ENCODE measurements at regions not wholly inside any gene's neighbourhood (a gene's known extent, or its start where the extent isn't known, plus 50 kb on each side); places are given as distances from the start of the nearest gene placed in this dataset.

DNA sequence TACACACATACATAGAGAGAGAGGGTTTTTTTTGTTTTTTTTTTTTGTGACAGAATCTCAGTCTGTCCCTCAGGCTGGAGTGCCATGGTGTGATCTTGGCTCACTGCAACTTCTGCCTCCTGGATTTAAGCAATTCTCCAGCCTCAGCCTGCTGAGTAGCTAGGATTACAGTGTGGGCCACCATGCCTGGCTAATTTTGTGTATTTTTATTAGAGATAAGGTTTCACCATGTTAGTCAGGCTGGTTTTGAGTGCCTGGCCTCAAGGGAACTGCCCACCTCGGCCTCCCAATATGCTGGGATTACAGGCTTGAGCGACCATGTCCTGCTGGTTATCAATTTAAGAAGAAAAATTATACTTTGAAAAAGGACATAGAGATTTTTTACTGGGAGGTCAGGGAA, 710.6 kb downstream of the SLC6A15 start:
- no peak for ATAC-seq

DNA sequence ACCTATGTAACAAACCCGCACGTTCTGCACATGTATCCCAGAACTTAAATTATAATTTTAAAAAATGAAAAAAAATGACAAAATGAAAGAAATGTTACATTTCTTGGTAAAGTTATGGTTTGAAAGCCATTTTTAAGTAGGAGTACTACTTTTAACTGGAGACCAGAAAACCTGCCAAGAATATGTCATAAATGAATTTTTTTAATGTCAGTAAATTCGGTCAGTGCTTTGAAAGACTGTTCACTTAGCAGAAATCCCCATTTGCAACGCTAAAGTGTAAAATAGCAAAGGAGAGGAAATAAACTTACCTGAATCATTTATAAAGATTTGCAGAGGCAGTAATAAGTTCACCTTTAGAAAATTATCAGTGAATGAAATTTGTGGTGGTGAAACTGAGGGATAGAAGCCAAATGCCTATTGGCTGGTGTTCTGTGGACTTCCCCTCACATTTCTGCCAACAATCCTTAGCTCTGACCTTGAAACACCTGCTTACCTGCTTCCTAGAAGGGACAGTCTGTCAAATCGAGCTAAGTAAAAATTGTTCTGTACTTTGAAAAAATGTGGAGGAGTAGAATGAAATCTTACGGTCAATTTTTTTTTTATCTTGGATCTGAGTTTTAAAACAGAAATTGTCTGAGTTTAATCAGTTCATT, 714.2 kb downstream of the SLC6A15 start:
- DNase-seq (ENCODE audit: low read depth in 1 of 2, low spot score in 1 of 2) = no peak
- Histone ChIP-seq H3K27ac (no peak overlapping the region), H3K9me3 (peaks cover 11% of the 10 kb centered on the region; the same call in 2 of the 3 replicates), H3K4me3 (no peak overlapping the region), H3K4me1 (no peaks in the 10 kb centered on the region), H3K4me2 (no peak overlapping the region)
- ChIA-PET POLR2A (interaction anchor here (0.6 kb wide), 1 partner anchor 11 kb away, joined by 3 read pairs; no protein-coding TSS in a partner anchor), CTCF (interaction anchor here (0.6 kb wide), 1 partner anchor 1086 kb away, joined by 3 read pairs; no protein-coding TSS in a partner anchor)
- TF ChIP-seq TP53 (CRISPR knock-in tag; IDR thresholded peaks at IDR 0.05) (no peak), NPAS2 (CRISPR knock-in tag; IDR thresholded peaks at IDR 0.05; ENCODE audit: borderline replicate concordance) (no peak), HOXB5 (CRISPR knock-in tag; IDR thresholded peaks at IDR 0.05) (no peak), HOXA7 (CRISPR knock-in tag; IDR thresholded peaks at IDR 0.05) (no peak), RCOR1 (IDR thresholded peaks at IDR 0.05; ENCODE audit: low read depth, low read length) (no peak), PHF8 (IDR thresholded peaks at IDR 0.05; ENCODE audit: borderline replicate concordance, low read depth) (no peak), RNF2 (IDR thresholded peaks at IDR 0.05; ENCODE audit: borderline replicate concordance, low read depth) (no peak), EHF (CRISPR knock-in tag; IDR thresholded peaks at IDR 0.05) (no peak), RFX5 (IDR thresholded peaks at IDR 0.05) (no peak)
- TF ChIP-seq, protein P1, sequence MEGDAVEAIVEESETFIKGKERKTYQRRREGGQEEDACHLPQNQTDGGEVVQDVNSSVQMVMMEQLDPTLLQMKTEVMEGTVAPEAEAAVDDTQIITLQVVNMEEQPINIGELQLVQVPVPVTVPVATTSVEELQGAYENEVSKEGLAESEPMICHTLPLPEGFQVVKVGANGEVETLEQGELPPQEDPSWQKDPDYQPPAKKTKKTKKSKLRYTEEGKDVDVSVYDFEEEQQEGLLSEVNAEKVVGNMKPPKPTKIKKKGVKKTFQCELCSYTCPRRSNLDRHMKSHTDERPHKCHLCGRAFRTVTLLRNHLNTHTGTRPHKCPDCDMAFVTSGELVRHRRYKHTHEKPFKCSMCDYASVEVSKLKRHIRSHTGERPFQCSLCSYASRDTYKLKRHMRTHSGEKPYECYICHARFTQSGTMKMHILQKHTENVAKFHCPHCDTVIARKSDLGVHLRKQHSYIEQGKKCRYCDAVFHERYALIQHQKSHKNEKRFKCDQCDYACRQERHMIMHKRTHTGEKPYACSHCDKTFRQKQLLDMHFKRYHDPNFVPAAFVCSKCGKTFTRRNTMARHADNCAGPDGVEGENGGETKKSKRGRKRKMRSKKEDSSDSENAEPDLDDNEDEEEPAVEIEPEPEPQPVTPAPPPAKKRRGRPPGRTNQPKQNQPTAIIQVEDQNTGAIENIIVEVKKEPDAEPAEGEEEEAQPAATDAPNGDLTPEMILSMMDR (IDR thresholded peaks at IDR 0.05) = no peak
- TF ChIP-seq, protein P2, sequence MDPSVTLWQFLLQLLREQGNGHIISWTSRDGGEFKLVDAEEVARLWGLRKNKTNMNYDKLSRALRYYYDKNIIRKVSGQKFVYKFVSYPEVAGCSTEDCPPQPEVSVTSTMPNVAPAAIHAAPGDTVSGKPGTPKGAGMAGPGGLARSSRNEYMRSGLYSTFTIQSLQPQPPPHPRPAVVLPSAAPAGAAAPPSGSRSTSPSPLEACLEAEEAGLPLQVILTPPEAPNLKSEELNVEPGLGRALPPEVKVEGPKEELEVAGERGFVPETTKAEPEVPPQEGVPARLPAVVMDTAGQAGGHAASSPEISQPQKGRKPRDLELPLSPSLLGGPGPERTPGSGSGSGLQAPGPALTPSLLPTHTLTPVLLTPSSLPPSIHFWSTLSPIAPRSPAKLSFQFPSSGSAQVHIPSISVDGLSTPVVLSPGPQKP (IDR thresholded peaks at IDR 0.05; ENCODE audit: low read depth, low read length) = no peak
- WGBS (ENCODE audit: missing lambda C conversion rate) = 64% methylated on average over 6 of the region's 6 CpGs
- FAIRE-seq = no peak
- no peak for ATAC-seq

More for the DNA sequence above, 710.6 kb downstream of the SLC6A15 start:
- WGBS (ENCODE audit: missing lambda C conversion rate) = 33% methylated on average over 2 of the region's 2 CpGs
- no peaks in the 10 kb centered on the region for H3K4me1 ChIP-seq
- peaks cover 2% of the 10 kb centered on the region; the same call in 1 of the 3 replicates for H3K9me3 ChIP-seq
- FAIRE-seq (no peak), DNase-seq (ENCODE audit: low read depth in 1 of 2, low spot score in 1 of 2) (no peak)
- TF ChIP-seq, protein P3, sequence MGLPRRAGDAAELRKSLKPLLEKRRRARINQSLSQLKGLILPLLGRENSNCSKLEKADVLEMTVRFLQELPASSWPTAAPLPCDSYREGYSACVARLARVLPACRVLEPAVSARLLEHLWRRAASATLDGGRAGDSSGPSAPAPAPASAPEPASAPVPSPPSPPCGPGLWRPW (IDR thresholded peaks at IDR 0.05) = no peak
- TF ChIP-seq, protein P4, sequence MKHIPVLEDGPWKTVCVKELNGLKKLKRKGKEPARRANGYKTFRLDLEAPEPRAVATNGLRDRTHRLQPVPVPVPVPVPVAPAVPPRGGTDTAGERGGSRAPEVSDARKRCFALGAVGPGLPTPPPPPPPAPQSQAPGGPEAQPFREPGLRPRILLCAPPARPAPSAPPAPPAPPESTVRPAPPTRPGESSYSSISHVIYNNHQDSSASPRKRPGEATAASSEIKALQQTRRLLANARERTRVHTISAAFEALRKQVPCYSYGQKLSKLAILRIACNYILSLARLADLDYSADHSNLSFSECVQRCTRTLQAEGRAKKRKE (CRISPR knock-in tag; IDR thresholded peaks at IDR 0.05; ENCODE audit: low read depth) = no peak
- no peak for TF ChIP-seq RARB (CRISPR knock-in tag; IDR thresholded peaks at IDR 0.05)
- no peak for TF ChIP-seq POLR2A (IDR thresholded peaks at IDR 0.05; ENCODE audit: low read length)
- TF ChIP-seq CBX2 (IDR thresholded peaks at IDR 0.05; ENCODE audit: borderline replicate concordance, low read depth) = no peak
- TF ChIP-seq CEBPB (IDR thresholded peaks at IDR 0.05) = no peak
- no peak for TF ChIP-seq KDM1A (IDR thresholded peaks at IDR 0.05; ENCODE audit: low read depth)
- H3K4me3 ChIP-seq = no peak overlapping the region
- ChIA-PET POLR2A (no interaction called here), CTCF (no interaction called here)
- no peak overlapping the region for H3K4me2 ChIP-seq
- no peak overlapping the region for H3K27ac ChIP-seq

DNA sequence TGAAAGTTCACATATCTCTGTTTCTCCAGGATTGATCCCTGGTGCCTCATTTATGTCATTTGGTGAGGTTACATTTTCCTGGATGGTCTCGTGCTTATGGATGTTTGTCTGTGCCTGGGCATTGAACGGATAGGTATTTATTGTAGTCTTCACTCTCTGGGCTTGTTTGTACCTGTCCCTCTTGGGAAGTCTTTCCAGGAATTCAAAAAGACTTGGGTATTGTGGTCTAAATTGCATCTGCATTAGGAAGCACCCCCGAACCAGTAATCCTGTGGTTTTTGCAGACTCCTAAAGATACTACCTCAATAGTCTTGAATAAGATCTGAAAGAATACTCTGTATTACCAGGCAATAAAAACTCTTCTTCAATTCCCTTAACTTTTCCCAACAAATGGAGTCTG, 720.8 kb downstream of the SLC6A15 start:
- no peak overlapping the region for H3K4me3 ChIP-seq
- H3K9me3 ChIP-seq = peaks cover 8% of the 10 kb centered on the region; the same call in 2 of the 3 replicates
- H3K4me1 ChIP-seq = no peaks in the 10 kb centered on the region
- ATAC-seq (no peak), DNase-seq (ENCODE audit: low read depth in 1 of 2, low spot score in 1 of 2) (no peak), FAIRE-seq (no peak)
- no peak overlapping the region for H3K27ac ChIP-seq
- 27% methylated on average over 3 of the region's 3 CpGs for WGBS (ENCODE audit: missing lambda C conversion rate)
- ChIA-PET CTCF (no interaction called here), POLR2A (no interaction called here)
- H3K4me2 ChIP-seq = no peak overlapping the region
- TF ChIP-seq, protein P5, sequence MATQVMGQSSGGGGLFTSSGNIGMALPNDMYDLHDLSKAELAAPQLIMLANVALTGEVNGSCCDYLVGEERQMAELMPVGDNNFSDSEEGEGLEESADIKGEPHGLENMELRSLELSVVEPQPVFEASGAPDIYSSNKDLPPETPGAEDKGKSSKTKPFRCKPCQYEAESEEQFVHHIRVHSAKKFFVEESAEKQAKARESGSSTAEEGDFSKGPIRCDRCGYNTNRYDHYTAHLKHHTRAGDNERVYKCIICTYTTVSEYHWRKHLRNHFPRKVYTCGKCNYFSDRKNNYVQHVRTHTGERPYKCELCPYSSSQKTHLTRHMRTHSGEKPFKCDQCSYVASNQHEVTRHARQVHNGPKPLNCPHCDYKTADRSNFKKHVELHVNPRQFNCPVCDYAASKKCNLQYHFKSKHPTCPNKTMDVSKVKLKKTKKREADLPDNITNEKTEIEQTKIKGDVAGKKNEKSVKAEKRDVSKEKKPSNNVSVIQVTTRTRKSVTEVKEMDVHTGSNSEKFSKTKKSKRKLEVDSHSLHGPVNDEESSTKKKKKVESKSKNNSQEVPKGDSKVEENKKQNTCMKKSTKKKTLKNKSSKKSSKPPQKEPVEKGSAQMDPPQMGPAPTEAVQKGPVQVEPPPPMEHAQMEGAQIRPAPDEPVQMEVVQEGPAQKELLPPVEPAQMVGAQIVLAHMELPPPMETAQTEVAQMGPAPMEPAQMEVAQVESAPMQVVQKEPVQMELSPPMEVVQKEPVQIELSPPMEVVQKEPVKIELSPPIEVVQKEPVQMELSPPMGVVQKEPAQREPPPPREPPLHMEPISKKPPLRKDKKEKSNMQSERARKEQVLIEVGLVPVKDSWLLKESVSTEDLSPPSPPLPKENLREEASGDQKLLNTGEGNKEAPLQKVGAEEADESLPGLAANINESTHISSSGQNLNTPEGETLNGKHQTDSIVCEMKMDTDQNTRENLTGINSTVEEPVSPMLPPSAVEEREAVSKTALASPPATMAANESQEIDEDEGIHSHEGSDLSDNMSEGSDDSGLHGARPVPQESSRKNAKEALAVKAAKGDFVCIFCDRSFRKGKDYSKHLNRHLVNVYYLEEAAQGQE (IDR thresholded peaks at IDR 0.05) = no peak
- TF ChIP-seq TP53 (CRISPR knock-in tag; IDR thresholded peaks at IDR 0.05) (no peak), BHLHE40 (IDR thresholded peaks at IDR 0.05; ENCODE audit: low read depth, low read length) (no peak), EHMT2 (IDR thresholded peaks at IDR 0.05; ENCODE audit: low read depth) (no peak), NFE2L2 (conservative IDR thresholded peaks at IDR 0.05; ENCODE audit: low read length) (no peak), MAZ (IDR thresholded peaks at IDR 0.05; ENCODE audit: borderline replicate concordance, low read depth, low read length) (no peak), POLR2AphosphoS2 (conservative IDR thresholded peaks at IDR 0.05; ENCODE audit: low read length) (no peak), EP300 (IDR thresholded peaks at IDR 0.05) (no peak), POLR2A (IDR thresholded peaks at IDR 0.05; ENCODE audit: low read length) (no peak)
- TF ChIP-seq, protein P6, sequence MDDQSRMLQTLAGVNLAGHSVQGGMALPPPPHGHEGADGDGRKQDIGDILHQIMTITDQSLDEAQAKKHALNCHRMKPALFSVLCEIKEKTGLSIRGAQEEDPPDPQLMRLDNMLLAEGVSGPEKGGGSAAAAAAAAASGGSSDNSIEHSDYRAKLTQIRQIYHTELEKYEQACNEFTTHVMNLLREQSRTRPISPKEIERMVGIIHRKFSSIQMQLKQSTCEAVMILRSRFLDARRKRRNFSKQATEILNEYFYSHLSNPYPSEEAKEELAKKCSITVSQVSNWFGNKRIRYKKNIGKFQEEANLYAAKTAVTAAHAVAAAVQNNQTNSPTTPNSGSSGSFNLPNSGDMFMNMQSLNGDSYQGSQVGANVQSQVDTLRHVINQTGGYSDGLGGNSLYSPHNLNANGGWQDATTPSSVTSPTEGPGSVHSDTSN (IDR thresholded peaks at IDR 0.05) = no peak

Measured in A549 (cell line).